Panc1 (cell line): ENCODE measurements at regions not wholly inside any gene's neighbourhood (a gene's known extent, or its start where the extent isn't known, plus 50 kb on each side); places are given as distances from the start of the nearest gene placed in this dataset.

Source experiments
- ATAC-seq: fragments of 200-7000 bp; cut with Tn5 transposase; 2 replicates; pipeline ENCODE4 v1.9.1; 2020; ENCODE audit warnings: mild to moderate bottlenecking, moderate library complexity
- BruUV-seq: library from RNA; stranded (reverse); fragments of 400-500 nt; replicated peaks from 2 replicates; lab custom pipeline; 2021; lab: Mats Ljungman, UMichigan
- CTCF ChIA-PET: fragments of 300-600 bp; sonication (Branson Sonifier 250); formaldehyde crosslinking; loops from one replicate; lab custom pipeline; 2022; ENCODE audit warnings: antibody characterized with exemption; lab: Charles Lee
- POLR2A ChIA-PET: fragments of 300-600 bp; sonication (Branson Sonifier 250); formaldehyde crosslinking; loops from one replicate; lab custom pipeline; 2022; ENCODE audit warnings: antibody characterized with exemption; lab: Charles Lee
- DNase-seq: peaks from one replicate; pipeline ENCODE4 v3.0.0-alpha.2; 2010; ENCODE audit warnings: low read depth, low spot score
- H3K27ac ChIP-seq: 2 replicates; pipeline ENCODE4 v1.5.1; 2011; ENCODE audit warnings: mild to moderate bottlenecking, low read length, inconsistent platforms
- H3K27me3 ChIP-seq: fragments of 200-500 bp; sonication (Bioruptor generic); 2 replicates; pipeline ENCODE4 v1.6.0; 2014; ENCODE audit warnings: low read length, inconsistent platforms; ENCODE audit not compliant: control insufficient read depth, insufficient read depth
- H3K36me3 ChIP-seq: fragments of 200-500 bp; sonication (Bioruptor generic); 2 replicates; pipeline ENCODE4 v1.5.1; 2014; ENCODE audit warnings: inconsistent platforms, mild to moderate bottlenecking, low read length, moderate library complexity; ENCODE audit not compliant: control insufficient read depth, insufficient read depth
- H3K4me1 ChIP-seq: 2 replicates; pipeline ENCODE4 v1.5.1; 2011; ENCODE audit warnings: inconsistent platforms, mild to moderate bottlenecking, low read length, moderate library complexity; ENCODE audit not compliant: control insufficient read depth, insufficient read depth
- H3K4me3 ChIP-seq, 2 experiments: 2 replicates each; pipeline ENCODE4 v1.5.1; 2011 to 2012; ENCODE audit warnings: low read depth in 2 of 2, low read length in 2 of 2, mild to moderate bottlenecking in 2 of 2, inconsistent platforms in 1 of 2, moderate library complexity in 1 of 2
- H3K9me3 ChIP-seq: fragments of 200-500 bp; sonication (Bioruptor generic); 2 replicates; pipeline ENCODE4 v1.5.1; 2014; ENCODE audit warnings: low read depth, mild to moderate bottlenecking, inconsistent platforms, low read length, moderate library complexity; ENCODE audit not compliant: control insufficient read depth, insufficient read depth
- POLR2AphosphoS5 ChIP-seq: IDR thresholded peaks from 2 replicates; pipeline ENCODE4 v1.6.1; 2012; ENCODE audit warnings: mild to moderate bottlenecking, low read depth, low read length, moderate library complexity
- SIN3A ChIP-seq: IDR thresholded peaks from 2 replicates; pipeline ENCODE4 v1.6.1; 2012; ENCODE audit warnings: low read depth, mild to moderate bottlenecking, low read length, moderate library complexity, borderline replicate concordance; ENCODE audit not compliant: insufficient read depth
- TCF7L2 ChIP-seq: IDR thresholded peaks from 2 replicates; pipeline ENCODE4 v1.6.1; 2011; ENCODE audit warnings: mild to moderate bottlenecking, low read depth, low read length, inconsistent platforms
- in situ Hi-C: cut with HindIII; loops from 2 replicates; pipeline ENCODE4 v1.10.0; 2016; ENCODE audit warnings: low sequenced_read_pairs, low pct_unique_long_range_greater_than_20kb
- intact Hi-C: fragments of 100-400 bp; cut with micrococcal nuclease; formaldehyde crosslinking; loops from one replicate; pipeline ENCODE4 v1.10.0; 2022; ENCODE audit not compliant: unreplicated experiment
- TF ChIP-seq, protein P1 (sequence below): fragments of 450-650 bp; IDR thresholded peaks from 2 replicates; pipeline ENCODE4 v1.5.1; 2017; ENCODE audit warnings: mild to moderate bottlenecking
- TF ChIP-seq, protein P2 (sequence below), 2 experiments: IDR thresholded peaks; 2 replicates each; pipeline ENCODE4 v1.6.1; 2011 to 2012; ENCODE audit warnings: low read depth in 2 of 2, control low read depth in 1 of 2, low read length in 1 of 2, mild to moderate bottlenecking in 1 of 2, moderate library complexity in 1 of 2; ENCODE audit not compliant: insufficient read depth in 1 of 2

DNA sequence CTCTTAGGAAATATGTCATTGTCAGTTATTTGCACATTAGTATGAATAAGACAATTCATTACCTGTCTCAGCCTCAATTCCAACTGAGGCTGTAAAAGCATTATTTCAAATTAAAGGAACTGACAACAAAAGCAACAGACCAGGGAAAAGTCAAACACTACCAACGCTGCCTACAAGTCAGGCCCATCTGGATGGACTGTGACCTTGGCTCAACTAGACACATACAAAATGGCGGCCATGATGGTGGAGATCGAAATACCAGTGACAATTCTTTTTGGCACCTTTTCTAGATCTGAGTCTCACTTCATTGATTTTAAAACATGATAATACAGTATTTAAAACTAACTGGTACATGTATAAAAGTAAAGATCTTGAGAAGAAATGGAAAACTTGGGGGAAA lies 160.7 kb downstream of the DHX15 start:
- H3K4me1 ChIP-seq = no peaks in the 10 kb centered on the region
- intact Hi-C loops = no loop called here
- no peak overlapping the region for H3K27ac ChIP-seq
- no TSS peak for BruUV-seq
- no peaks in the 10 kb centered on the region for H3K36me3 ChIP-seq
- no peaks in the 10 kb centered on the region for H3K9me3 ChIP-seq
- CTCF ChIA-PET = no interaction called here
- in situ Hi-C loops = no loop called here
- ATAC-seq (no peak), DNase-seq (no peak)
- no peaks in the 10 kb centered on the region; the same call in 1 of the 2 replicates for H3K27me3 ChIP-seq
- POLR2A ChIA-PET = no interaction called here
- TF ChIP-seq TCF7L2 = no peak
- TF ChIP-seq SIN3A = no peak
- TF ChIP-seq, protein P1, sequence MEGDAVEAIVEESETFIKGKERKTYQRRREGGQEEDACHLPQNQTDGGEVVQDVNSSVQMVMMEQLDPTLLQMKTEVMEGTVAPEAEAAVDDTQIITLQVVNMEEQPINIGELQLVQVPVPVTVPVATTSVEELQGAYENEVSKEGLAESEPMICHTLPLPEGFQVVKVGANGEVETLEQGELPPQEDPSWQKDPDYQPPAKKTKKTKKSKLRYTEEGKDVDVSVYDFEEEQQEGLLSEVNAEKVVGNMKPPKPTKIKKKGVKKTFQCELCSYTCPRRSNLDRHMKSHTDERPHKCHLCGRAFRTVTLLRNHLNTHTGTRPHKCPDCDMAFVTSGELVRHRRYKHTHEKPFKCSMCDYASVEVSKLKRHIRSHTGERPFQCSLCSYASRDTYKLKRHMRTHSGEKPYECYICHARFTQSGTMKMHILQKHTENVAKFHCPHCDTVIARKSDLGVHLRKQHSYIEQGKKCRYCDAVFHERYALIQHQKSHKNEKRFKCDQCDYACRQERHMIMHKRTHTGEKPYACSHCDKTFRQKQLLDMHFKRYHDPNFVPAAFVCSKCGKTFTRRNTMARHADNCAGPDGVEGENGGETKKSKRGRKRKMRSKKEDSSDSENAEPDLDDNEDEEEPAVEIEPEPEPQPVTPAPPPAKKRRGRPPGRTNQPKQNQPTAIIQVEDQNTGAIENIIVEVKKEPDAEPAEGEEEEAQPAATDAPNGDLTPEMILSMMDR = no peak
- TF ChIP-seq, protein P2, sequence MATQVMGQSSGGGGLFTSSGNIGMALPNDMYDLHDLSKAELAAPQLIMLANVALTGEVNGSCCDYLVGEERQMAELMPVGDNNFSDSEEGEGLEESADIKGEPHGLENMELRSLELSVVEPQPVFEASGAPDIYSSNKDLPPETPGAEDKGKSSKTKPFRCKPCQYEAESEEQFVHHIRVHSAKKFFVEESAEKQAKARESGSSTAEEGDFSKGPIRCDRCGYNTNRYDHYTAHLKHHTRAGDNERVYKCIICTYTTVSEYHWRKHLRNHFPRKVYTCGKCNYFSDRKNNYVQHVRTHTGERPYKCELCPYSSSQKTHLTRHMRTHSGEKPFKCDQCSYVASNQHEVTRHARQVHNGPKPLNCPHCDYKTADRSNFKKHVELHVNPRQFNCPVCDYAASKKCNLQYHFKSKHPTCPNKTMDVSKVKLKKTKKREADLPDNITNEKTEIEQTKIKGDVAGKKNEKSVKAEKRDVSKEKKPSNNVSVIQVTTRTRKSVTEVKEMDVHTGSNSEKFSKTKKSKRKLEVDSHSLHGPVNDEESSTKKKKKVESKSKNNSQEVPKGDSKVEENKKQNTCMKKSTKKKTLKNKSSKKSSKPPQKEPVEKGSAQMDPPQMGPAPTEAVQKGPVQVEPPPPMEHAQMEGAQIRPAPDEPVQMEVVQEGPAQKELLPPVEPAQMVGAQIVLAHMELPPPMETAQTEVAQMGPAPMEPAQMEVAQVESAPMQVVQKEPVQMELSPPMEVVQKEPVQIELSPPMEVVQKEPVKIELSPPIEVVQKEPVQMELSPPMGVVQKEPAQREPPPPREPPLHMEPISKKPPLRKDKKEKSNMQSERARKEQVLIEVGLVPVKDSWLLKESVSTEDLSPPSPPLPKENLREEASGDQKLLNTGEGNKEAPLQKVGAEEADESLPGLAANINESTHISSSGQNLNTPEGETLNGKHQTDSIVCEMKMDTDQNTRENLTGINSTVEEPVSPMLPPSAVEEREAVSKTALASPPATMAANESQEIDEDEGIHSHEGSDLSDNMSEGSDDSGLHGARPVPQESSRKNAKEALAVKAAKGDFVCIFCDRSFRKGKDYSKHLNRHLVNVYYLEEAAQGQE (IDR thresholded peaks at IDR 0.05; ENCODE audit: insufficient read depth in 1 of 2, low read depth in 2 of 2, low read length in 1 of 2) = no peak
- TF ChIP-seq POLR2AphosphoS5 = no peak
- no peak overlapping the region for H3K4me3 ChIP-seq

DNA sequence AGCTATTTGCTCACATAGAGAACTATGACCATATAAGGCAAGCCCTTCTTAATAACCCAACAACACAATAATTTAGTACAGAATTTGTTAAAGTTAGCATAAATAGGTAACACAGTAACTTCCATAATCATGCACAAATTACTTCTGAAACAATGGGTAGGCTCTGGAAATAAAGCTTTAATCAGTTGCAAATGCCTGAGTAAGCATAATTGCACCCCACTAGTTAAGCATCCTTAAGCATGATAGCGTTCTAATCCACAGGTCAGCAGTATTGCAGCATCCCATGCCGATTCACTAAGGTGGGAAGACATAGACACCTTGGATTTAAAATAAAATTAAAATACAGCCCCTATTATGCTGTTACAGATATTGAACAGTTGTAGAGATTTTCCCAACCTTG lies 161.7 kb downstream of the DHX15 start:
- in situ Hi-C loops = no loop called here

More for the DNA sequence above, 161.7 kb downstream of the DHX15 start:
- H3K27ac ChIP-seq = no peak overlapping the region
- CTCF ChIA-PET = no interaction called here
- no peaks in the 10 kb centered on the region for H3K36me3 ChIP-seq
- POLR2A ChIA-PET = no interaction called here
- ATAC-seq = no peak
- DNase-seq = no peak
- BruUV-seq = no TSS peak
- H3K4me1 ChIP-seq = no peaks in the 10 kb centered on the region
- no peak for TF ChIP-seq SIN3A
- TF ChIP-seq POLR2AphosphoS5 = no peak
- TF ChIP-seq, protein P1 = no peak
- TF ChIP-seq, protein P2 (IDR thresholded peaks at IDR 0.05; ENCODE audit: insufficient read depth in 1 of 2, low read depth in 2 of 2, low read length in 1 of 2) = no peak
- TF ChIP-seq TCF7L2 = no peak
- no peaks in the 10 kb centered on the region for H3K9me3 ChIP-seq
- intact Hi-C loops = no loop called here
- no peak overlapping the region for H3K4me3 ChIP-seq
- no peaks in the 10 kb centered on the region; the same call in 1 of the 2 replicates for H3K27me3 ChIP-seq
